ENCODE measurements at regions not wholly inside any gene's neighbourhood (a gene's known extent, or its start where the extent isn't known, plus 50 kb on each side); places are given as distances from the start of the nearest gene placed in this dataset.

DNA sequence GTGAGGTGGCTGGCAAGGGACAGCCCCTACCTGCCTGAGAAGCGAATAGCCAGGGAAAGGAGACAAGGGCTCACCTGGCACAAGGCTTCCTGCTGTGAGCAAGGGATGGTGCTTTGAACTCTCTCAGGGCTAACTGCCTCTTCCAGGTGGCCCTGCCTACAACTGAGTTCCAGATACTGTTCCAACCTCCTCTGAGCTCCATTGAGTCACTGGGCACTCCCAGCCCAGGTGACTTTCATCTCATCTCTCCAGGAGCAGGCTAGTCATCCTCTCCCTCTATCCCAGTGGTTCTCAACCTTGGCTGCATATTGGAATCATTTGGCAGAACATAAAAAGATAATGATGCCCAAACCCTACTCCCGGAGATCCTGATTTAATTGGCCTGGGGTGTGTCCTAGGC is 374.0 kb upstream of the ZFP64 start:
- DNase-seq (ENCODE audit: low read depth, low spot score) (no peak), ATAC-seq (no peak)
- Histone ChIP-seq H2AFZ (ENCODE audit: low read depth, low read length, poor library complexity, severe bottlenecking) (no peak overlapping the region), H3K4me3 (replicated peaks in 1 of 2; ENCODE audit: low read depth in 1 of 2, low read length in 2 of 2) (no peak overlapping the region), H3K27me3 (ENCODE audit: insufficient read depth, low read length) (no peaks in the 10 kb centered on the region), H3K4me2 (ENCODE audit: low read length) (no peak overlapping the region), H3K36me3 (ENCODE audit: control insufficient read depth in 1 of 2, insufficient read depth in 2 of 2, low read length in 2 of 2) (no peaks in the 10 kb centered on the region), H3K27ac (ENCODE audit: low read depth, low read length) (no peak overlapping the region), H3K79me2 (ENCODE audit: insufficient read depth, low read length) (no peaks in the 10 kb centered on the region), H3K9ac (ENCODE audit: low read length) (no peak overlapping the region), H4K20me1 (ENCODE audit: insufficient read depth) (no peaks in the 10 kb centered on the region), H3K9me3 (ENCODE audit: control insufficient read depth in 1 of 2, insufficient read depth in 1 of 2, low read depth in 1 of 2, low read length in 2 of 2) (peaks cover 0 to 10% of the 10 kb centered on the region in 2 experiments; a peak in 2 of 4 replicates), H3K4me1 (ENCODE audit: control insufficient read depth in 1 of 2, insufficient read depth in 2 of 2, low read length in 2 of 2) (no peaks in the 10 kb centered on the region), H3K9me2 (ENCODE audit: insufficient read depth) (no peaks in the 10 kb centered on the region)
- CTCF ChIA-PET: no interaction called here
- POLR2A ChIA-PET: no interaction called here
- TF ChIP-seq REST (IDR thresholded peaks at IDR 0.05; ENCODE audit: low read depth) (no peak), SRF (IDR thresholded peaks at IDR 0.05; ENCODE audit: low read depth) (no peak), CBX3 (IDR thresholded peaks at IDR 0.05; ENCODE audit: low read depth) (no peak), RAD21 (IDR thresholded peaks at IDR 0.05; ENCODE audit: low read depth) (no peak), CEBPB (IDR thresholded peaks at IDR 0.05; ENCODE audit: low read depth) (no peak), EGR1 (IDR thresholded peaks at IDR 0.05; ENCODE audit: low read depth) (no peak), EZH2 (IDR thresholded peaks at IDR 0.05) (no peak), FOSL1 (IDR thresholded peaks at IDR 0.05; ENCODE audit: low read depth) (no peak), SIN3A (IDR thresholded peaks at IDR 0.05; ENCODE audit: low read depth) (no peak), ELF1 (IDR thresholded peaks at IDR 0.05; ENCODE audit: borderline replicate concordance, low read depth) (no peak), POLR2A (IDR thresholded peaks at IDR 0.05; ENCODE audit: borderline replicate concordance, extremely low read depth, insufficient read depth, insufficient read length) (no peak), ZBTB33 (IDR thresholded peaks at IDR 0.05; ENCODE audit: extremely low read depth, insufficient replicate concordance, low read length) (no peak), POLR2AphosphoS5 (IDR thresholded peaks at IDR 0.05; ENCODE audit: low read depth, low read length) (no peak), TCF7L2 (IDR thresholded peaks at IDR 0.05; ENCODE audit: borderline replicate concordance, extremely low read depth, insufficient read depth, insufficient read length) (no peak), ZNF274 (IDR thresholded peaks at IDR 0.05; ENCODE audit: low read depth, low read length) (no peak), JUND (IDR thresholded peaks at IDR 0.05) (no peak), EZH2phosphoT487 (IDR thresholded peaks at IDR 0.05; ENCODE audit: borderline replicate concordance) (no peak), SP1 (IDR thresholded peaks at IDR 0.05; ENCODE audit: low read depth) (no peak)
- TF ChIP-seq, protein P1, sequence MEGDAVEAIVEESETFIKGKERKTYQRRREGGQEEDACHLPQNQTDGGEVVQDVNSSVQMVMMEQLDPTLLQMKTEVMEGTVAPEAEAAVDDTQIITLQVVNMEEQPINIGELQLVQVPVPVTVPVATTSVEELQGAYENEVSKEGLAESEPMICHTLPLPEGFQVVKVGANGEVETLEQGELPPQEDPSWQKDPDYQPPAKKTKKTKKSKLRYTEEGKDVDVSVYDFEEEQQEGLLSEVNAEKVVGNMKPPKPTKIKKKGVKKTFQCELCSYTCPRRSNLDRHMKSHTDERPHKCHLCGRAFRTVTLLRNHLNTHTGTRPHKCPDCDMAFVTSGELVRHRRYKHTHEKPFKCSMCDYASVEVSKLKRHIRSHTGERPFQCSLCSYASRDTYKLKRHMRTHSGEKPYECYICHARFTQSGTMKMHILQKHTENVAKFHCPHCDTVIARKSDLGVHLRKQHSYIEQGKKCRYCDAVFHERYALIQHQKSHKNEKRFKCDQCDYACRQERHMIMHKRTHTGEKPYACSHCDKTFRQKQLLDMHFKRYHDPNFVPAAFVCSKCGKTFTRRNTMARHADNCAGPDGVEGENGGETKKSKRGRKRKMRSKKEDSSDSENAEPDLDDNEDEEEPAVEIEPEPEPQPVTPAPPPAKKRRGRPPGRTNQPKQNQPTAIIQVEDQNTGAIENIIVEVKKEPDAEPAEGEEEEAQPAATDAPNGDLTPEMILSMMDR (IDR thresholded peaks at IDR 0.05 in 2 of 3, conservative IDR thresholded peaks at IDR 0.05 in 1 of 3; ENCODE audit: borderline replicate concordance in 1 of 3, insufficient read depth in 1 of 3, low read depth in 2 of 3, low read length in 2 of 3): no peak
- TF ChIP-seq, protein P2, sequence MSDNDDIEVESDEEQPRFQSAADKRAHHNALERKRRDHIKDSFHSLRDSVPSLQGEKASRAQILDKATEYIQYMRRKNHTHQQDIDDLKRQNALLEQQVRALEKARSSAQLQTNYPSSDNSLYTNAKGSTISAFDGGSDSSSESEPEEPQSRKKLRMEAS (IDR thresholded peaks at IDR 0.05): no peak
- no TSS peak for BruUV-seq (replicated peaks)
- RAD21 ChIA-PET (ENCODE audit: low non-redundant PET in 1 of 2, low total read pairs in 2 of 2, uncharacterized antibody in 2 of 2, unreplicated experiment in 2 of 2): no interaction called here
- intact Hi-C loops (cut with micrococcal nuclease): no loop called here

All from HCT116 (cell line).